MCF 10A (cell line): ENCODE measurements at regions not wholly inside any gene's neighbourhood (a gene's known extent, or its start where the extent isn't known, plus 50 kb on each side); places are given as distances from the start of the nearest gene placed in this dataset.

Source experiments
- BruUV-seq: library from RNA; stranded (reverse); fragments of 400-500 nt; replicated peaks from 2 replicates; lab custom pipeline; 2021; lab: Mats Ljungman, UMichigan
- CTCF ChIA-PET: fragments of 300-600 bp; sonication (Branson Sonifier 250); formaldehyde crosslinking; extraction: SDS; loops from one replicate; lab custom pipeline; 2021; ENCODE audit warnings: antibody characterized with exemption, inconsistent platforms; lab: Yijun Ruan, JAX
- POLR2A ChIA-PET: fragments of 300-600, 350-650 bp; sonication (Branson Sonifier 250); formaldehyde crosslinking; extraction: SDS; loops from one replicate; lab custom pipeline; 2020; ENCODE audit warnings: antibody characterized with exemption, inconsistent platforms; lab: Yijun Ruan, JAX
- DNase-seq: peaks from one replicate; pipeline ENCODE4 v3.0.0-alpha.2; 2018; ENCODE audit not compliant: unreplicated experiment
- H3K27ac Mint-ChIP-seq: one replicate; pipeline ENCODE4 v1.8.0; 2022; ENCODE audit warnings: mild to moderate bottlenecking, low read depth, mixed read lengths; ENCODE audit not compliant: unreplicated experiment
- H3K27me3 Mint-ChIP-seq: one replicate; pipeline ENCODE4 v1.8.0; 2022; ENCODE audit warnings: mixed read lengths; ENCODE audit not compliant: insufficient read depth, unreplicated experiment
- H3K36me3 Mint-ChIP-seq: one replicate; pipeline ENCODE4 v1.8.0; 2022; ENCODE audit warnings: mild to moderate bottlenecking, moderate library complexity, mixed read lengths; ENCODE audit not compliant: insufficient read depth, unreplicated experiment
- H3K4me1 Mint-ChIP-seq: one replicate; pipeline ENCODE4 v1.8.0; 2022; ENCODE audit warnings: mixed read lengths; ENCODE audit not compliant: insufficient read depth, unreplicated experiment
- H3K4me3 Mint-ChIP-seq: one replicate; pipeline ENCODE4 v1.8.0; 2022; ENCODE audit warnings: mild to moderate bottlenecking, moderate library complexity, mixed read lengths; ENCODE audit not compliant: unreplicated experiment
- H3K9me3 Mint-ChIP-seq: one replicate; pipeline ENCODE4 v1.8.0; 2022; ENCODE audit warnings: mixed read lengths; ENCODE audit not compliant: unreplicated experiment
- CTCF ChIP-seq: fragments of 200-600 bp; IDR thresholded peaks from one replicate; pipeline ENCODE4 v1.8.0; 2022; ENCODE audit warnings: antibody characterized with exemption, mild to moderate bottlenecking; ENCODE audit not compliant: unreplicated experiment
- intact Hi-C: fragments of 100-400 bp; cut with micrococcal nuclease; formaldehyde crosslinking; loops from 2 replicates; pipeline ENCODE4 v1.14.1; 2022

GRCh38 chr16:86387468-86388440, 122.6 kb upstream of the FOXF1 start:
- ChIA-PET CTCF (interaction anchor here (0.6 kb wide), 1 partner anchor 244 kb away, joined by 3 read pairs; no protein-coding TSS in a partner anchor), POLR2A (no interaction called here)
- Mint-ChIP-seq H3K27me3 (no peaks in the 10 kb centered on the region), H3K27ac (peak overlapping the region; percentile 31), H3K36me3 (no peaks in the 10 kb centered on the region), H3K4me3 (no peak overlapping the region), H3K4me1 (peaks cover 16% of the 10 kb centered on the region), H3K9me3 (peaks cover 15% of the 10 kb centered on the region)
- DNase-seq, result peak; percentile 75
- no peak for TF ChIP-seq CTCF
- intact Hi-C loops, result no loop called here
- BruUV-seq, result no TSS peak

GRCh38 chr16:86388976-86389375, 121.4 kb upstream of the FOXF1 start:
- H3K27me3 Mint-ChIP-seq, result no peaks in the 10 kb centered on the region
- intact Hi-C loops, result no loop called here
- no peak overlapping the region for H3K27ac Mint-ChIP-seq
- CTCF ChIA-PET, result no interaction called here
- TF ChIP-seq CTCF, result no peak
- no peaks in the 10 kb centered on the region for H3K36me3 Mint-ChIP-seq
- peaks cover 11% of the 10 kb centered on the region for H3K4me1 Mint-ChIP-seq
- no peak overlapping the region for H3K4me3 Mint-ChIP-seq
- BruUV-seq, result no TSS peak
- peaks cover 15% of the 10 kb centered on the region for H3K9me3 Mint-ChIP-seq
- DNase-seq, result no peak
- POLR2A ChIA-PET, result no interaction called here

GRCh38 chr16:86389566-86390328, 120.6 kb upstream of the FOXF1 start:
- H3K4me1 Mint-ChIP-seq, result peaks cover 9% of the 10 kb centered on the region
- H3K4me3 Mint-ChIP-seq, result no peak overlapping the region
- ChIA-PET CTCF (no interaction called here), POLR2A (interaction anchor here (1.4 kb wide), 1 partner anchor 29 kb away, joined by 4 read pairs; no protein-coding TSS in a partner anchor)
- peaks cover 15% of the 10 kb centered on the region for H3K9me3 Mint-ChIP-seq
- intact Hi-C loops, result no loop called here
- BruUV-seq, result no TSS peak
- no peak for DNase-seq
- no peaks in the 10 kb centered on the region for H3K36me3 Mint-ChIP-seq
- H3K27ac Mint-ChIP-seq, result no peak overlapping the region
- H3K27me3 Mint-ChIP-seq, result no peaks in the 10 kb centered on the region
- no peak for TF ChIP-seq CTCF

- BruUV-seq, result no TSS peak
- POLR2A ChIA-PET, result interaction anchor here (1.4 kb wide), 1 partner anchor 30 kb away, joined by 4 read pairs; no protein-coding TSS in a partner anchor
- intact Hi-C loops, result no loop called here
- no peak for TF ChIP-seq CTCF
- Mint-ChIP-seq H3K27me3 (no peaks in the 10 kb centered on the region), H3K9me3 (peaks cover 15% of the 10 kb centered on the region), H3K4me3 (no peak overlapping the region), H3K4me1 (peaks cover 9% of the 10 kb centered on the region), H3K36me3 (no peaks in the 10 kb centered on the region), H3K27ac (no peak overlapping the region)
- DNase-seq, result no peak
- CTCF ChIA-PET, result no interaction called here
These were observed 120.0 kb upstream of the FOXF1 start for GRCh38 chr16:86390335-86390734.
